Right ventricle myocardium superior (tissue), 1 donor: ENCODE measurements at regions not wholly inside any gene's neighbourhood (a gene's known extent, or its start where the extent isn't known, plus 50 kb on each side); places are given as distances from the start of the nearest gene placed in this dataset.
A peak's percentile ranks its signal among the peaks of the same experiment; 100 is the strongest.

Source experiments
- ATAC-seq: fragments of 200-7000 bp; cut with Tn5 transposase; one replicate; pipeline ENCODE4 v1.9.1; 2020; ENCODE audit warnings: mild to moderate bottlenecking; ENCODE audit not compliant: poor library complexity
- DNase-seq: peaks from one replicate; pipeline ENCODE4 v3.0.0-alpha.2; 2020
- intact Hi-C: fragments of 100-400 bp; cut with DNase I; formaldehyde crosslinking; loops from one replicate; pipeline ENCODE4 v1.11.2; 2022
- donor health status: DM: no; HTN: yes; CAD: no; lungs with severe emphysema.

DNA sequence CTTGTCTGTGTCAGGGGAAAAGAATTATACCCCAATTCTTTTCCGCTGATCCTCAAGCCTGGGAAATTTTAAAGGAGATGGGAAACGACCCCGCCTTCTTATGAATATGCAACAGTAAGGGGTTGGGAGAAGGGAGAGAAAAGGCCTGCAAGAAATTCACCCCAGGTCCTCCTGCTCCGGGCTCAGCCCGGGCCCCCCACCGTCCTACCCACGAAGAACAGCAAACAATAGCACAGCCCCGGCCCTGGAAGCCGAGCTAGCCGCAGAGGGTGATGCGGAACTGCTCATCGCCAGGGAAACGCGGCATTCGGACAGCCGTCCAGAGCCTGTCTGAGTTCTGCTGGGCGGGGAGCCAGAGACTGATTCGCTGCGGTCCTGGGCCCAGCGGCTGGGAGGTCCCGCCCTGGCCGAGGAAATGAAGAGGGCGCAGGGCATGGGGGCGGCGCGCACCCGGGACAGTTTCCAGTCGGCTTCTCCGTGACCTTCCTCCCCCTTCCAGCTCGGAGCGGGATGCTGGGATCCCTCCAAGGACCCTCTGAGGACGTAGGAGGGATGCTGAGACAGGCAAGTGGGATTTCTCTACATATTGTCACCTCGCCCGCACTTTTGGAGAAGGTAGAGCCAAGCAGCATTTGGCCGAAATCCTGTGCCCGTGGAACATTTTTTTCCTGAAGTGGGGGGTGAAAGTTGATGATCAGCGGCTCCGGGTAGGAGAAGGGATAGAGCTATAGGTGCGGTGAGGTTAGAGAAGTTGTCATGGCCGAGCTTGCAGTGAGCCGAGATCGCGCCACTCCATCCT is 82.3 kb upstream of the C1QTNF9B start:
- intact Hi-C loops = no loop called here
- peak; percentile 95 for ATAC-seq
- peak; percentile 88 for DNase-seq

GRCh38 chr13:23980160-23980551 is 82.9 kb upstream of the C1QTNF9B start:
- DNase-seq (peak; percentile 91), ATAC-seq (peak; percentile 95)
- intact Hi-C loops = no loop called here

GRCh38 chr13:23983671-23984070 is 86.4 kb upstream of the C1QTNF9B start:
- no peak for DNase-seq
- intact Hi-C loops = no loop called here
- ATAC-seq = no peak

- ATAC-seq (no peak), DNase-seq (no peak)
- intact Hi-C loops = no loop called here
Measured at GRCh38 chr13:23984546-23984945, 87.2 kb upstream of the C1QTNF9B start.

- ATAC-seq = no peak
- DNase-seq = no peak
- intact Hi-C loops = no loop called here
Measured at GRCh38 chr13:23985060-23985459, 87.8 kb upstream of the C1QTNF9B start.

- intact Hi-C loops = no loop called here
- ATAC-seq = no peak
- no peak for DNase-seq
Measured at GRCh38 chr13:23985839-23986238, 88.5 kb upstream of the C1QTNF9B start.

DNA sequence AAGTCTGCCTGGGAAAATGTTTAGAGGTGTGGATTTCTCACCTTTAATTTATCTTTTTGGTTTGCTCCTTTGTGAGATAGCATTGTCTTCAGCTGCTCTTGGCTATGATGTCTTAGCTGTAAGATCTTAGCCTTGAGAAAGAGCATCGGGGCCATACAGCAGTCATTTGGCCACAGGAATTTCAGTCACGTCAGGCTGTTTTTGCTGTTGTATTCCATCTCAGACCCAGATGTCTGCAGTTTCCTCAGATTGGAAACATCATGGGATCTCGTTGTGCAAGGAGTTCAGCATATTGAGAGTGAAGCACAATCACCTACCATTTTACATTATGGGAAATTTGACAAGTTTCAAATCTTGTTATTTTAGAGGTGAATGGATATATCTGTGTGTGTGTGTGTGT is 89.3 kb upstream of the C1QTNF9B start:
- intact Hi-C loops = no loop called here
- ATAC-seq (no peak), DNase-seq (no peak)

DNA sequence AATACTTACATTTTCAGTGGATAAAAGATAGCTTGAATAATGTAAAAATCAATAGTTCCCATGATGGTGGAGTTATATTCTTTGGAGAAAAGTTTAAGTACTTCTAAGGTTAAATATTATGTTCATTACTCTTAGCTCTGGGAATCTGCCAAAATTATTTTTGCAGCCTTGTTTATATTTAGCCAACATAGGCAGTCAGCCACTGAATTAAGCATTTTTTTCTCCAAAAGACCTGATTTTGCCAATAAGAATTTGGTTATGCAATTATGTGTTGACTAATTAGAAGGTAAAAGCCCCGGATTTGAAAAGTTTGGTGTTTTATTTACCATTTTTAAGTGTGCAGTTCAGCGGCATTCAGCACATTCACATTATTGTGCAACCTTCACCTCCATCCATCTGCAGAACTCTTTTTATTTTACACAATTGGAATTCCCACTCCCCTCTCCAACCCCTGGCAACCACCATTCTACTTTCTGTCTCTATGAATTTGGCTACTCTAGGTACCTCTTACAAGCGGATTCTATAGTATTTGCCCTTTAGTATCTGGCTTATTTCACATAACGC is 90.1 kb upstream of the C1QTNF9B start:
- DNase-seq (no peak), ATAC-seq (no peak)
- intact Hi-C loops = no loop called here

DNA sequence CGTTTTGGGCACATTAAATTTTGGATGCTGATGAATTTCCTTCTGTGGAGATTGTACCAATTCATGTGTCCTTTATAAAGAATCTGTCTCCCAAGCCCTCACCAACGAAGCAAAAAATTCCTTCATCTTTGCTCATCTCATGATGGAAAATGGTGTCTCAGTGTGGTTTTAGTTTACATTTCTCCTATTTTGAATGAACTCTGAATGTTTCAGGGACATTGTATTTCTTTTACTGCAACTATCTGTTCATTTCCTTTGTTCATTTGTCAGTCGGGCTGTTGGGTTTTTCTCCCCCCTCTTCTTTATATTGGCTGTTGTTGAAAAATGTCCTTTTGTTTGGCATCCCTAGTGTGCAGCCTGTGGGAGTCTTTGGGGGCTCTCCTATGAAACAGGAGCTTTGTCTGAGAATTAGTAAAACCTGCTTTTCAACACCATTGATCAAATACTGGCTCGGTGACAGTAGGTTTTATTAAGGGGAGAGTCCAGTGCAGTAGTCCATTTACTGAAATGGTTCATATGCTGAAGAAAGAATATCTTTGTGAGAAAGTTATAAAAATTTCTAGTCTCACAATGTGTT is 91.3 kb upstream of the C1QTNF9B start:
- intact Hi-C loops = no loop called here
- ATAC-seq (no peak), DNase-seq (no peak)

DNA sequence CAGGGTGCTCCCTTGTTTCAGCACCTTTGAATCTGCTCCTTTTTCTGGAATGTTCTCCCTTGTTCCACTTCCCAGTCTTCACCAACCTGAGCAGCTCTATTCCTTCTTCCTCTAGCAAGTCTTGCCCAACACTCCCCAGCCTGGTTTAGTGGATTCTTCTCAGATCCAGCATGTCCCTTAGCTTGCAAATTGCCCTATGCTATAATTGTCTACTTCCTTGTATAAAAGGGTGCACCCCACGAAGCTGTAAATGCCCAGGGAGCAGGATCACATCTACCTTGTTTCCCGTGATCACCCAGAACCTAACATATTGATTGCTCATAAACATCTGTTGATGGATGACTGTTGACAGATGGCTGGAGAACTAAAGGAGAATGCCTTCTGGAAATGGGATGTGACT is 93.2 kb upstream of the C1QTNF9B start:
- no peak for DNase-seq
- intact Hi-C loops = no loop called here

GRCh38 chr13:23991119-23991518 is 93.8 kb upstream of the C1QTNF9B start:
- intact Hi-C loops = no loop called here
- ATAC-seq (no peak), DNase-seq (no peak)

More for the DNA sequence above, 93.2 kb upstream of the C1QTNF9B start:
- ATAC-seq = no peak

DNA sequence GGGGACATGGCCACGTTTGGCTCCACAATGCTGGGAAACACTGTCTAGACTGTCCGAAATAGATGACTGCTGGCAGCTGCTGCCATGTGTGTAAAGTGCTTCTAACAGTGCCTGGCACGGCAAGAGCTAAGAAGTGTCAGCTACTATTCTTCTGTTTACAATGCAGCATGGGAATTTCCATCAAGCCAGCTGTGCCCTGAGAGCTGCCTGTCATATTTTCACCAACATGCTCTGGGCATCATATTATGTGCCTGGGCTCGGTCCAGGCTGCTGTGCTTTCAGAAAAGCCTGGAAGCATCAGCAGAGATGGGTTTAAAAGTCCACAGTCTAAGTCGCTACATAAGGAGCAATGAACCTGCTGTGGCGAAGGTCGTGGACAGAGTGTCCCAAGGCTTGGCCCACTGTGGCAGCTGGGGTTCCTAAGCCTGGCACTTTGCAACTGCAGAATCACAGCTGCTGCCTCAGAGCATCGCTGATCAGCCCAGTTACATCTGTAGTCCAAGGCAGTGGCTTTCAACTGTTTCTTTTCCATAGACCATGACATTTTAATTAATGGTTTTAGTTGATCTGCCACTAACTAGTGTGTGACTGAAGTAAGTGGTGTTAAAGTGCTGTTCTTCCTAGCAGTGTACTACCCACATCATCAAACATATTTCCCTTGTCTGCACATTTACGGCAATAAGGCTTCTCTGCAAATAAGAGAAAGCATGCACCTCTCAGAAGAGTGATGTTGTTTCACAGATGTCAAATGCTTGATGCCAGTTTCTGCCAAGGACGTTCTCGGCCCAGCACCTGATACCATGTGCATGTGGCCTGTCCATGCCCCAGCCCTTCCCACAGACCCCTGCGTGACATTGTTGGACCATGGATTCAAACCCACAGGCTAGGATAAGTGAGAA is 95.7 kb upstream of the C1QTNF9B start:
- peak; percentile 75 for ATAC-seq
- intact Hi-C loops = no loop called here

DNA sequence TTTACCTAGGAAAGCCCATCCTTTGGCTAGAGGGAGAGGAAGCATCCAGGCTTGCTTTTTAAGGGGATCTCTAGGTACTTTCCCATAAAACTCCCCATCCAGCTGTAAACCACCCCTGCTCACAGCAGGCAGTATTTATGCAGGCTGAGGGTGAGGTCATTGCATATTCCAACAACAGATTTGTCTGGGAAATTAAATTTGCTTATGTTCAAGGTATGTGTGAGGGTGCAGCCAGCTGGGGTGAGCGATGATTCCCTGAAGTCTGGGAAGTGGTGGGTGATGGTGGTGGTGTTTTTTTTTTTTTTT is 96.3 kb upstream of the C1QTNF9B start:
- DNase-seq (no peak), ATAC-seq (no peak)
- intact Hi-C loops = no loop called here

More for the DNA sequence above, 95.7 kb upstream of the C1QTNF9B start:
- no peak for DNase-seq

GRCh38 chr13:23995283-23996073 is 98.2 kb upstream of the C1QTNF9B start:
- ATAC-seq = peak; percentile 36
- no peak for DNase-seq
- intact Hi-C loops = no loop called here

DNA sequence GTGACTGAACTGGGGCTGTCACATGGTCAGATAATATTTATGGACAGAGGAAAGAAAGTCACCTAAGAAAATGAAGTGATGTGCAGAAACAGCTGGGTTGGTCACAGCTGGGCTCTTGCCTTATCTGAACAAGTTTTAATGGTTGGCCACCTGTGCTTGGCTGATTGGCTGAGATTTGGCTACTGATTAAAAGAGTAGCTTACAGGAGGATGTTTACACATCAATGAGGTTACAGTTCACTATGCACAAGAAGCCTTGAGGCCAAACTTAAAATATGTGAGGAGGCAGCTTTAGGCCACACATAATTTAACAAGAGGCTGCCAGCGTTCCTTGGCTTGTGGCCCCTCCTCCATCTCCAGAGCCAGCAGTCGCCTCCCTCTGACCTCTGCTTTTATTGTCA is 99.2 kb upstream of the C1QTNF9B start:
- intact Hi-C loops = no loop called here
- DNase-seq (no peak), ATAC-seq (no peak)

GRCh38 chr13:23999424-23999823 is 102.1 kb upstream of the C1QTNF9B start:
- DNase-seq (no peak), ATAC-seq (no peak)
- intact Hi-C loops = no loop called here

DNA sequence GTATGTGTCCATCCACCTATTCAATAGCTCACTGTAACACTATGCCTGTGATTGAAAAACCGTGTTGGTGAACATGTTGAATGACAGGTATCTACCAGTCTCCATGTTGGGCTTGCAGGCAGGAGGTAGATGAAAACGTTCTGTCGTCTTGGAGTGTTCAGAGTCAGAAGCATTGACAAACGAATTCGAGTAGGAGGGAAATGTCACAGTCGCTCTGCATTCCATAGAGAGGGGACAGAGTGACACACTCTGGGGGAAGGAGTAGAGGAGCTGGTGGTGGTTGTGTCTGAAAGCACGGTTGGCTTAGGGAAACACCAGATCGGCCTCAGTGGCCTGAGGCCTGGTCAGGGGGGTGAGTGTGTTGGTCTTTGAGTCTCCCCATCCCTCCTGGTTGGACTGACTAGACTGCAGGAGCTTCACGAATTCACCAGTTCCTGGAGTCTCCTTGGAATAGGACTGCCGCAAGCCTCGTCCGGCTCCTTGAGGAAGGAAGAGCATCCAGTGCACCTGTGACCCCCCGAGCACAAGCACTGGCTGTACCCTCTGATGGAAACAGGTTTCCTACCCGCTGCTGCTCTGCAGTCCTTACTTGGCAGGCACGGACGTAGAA is 105.0 kb upstream of the C1QTNF9B start:
- ATAC-seq (no peak), DNase-seq (no peak)
- intact Hi-C loops = no loop called here

- intact Hi-C loops = no loop called here
- DNase-seq (no peak), ATAC-seq (no peak)
Measured at GRCh38 chr13:24004142-24004899, 107.0 kb upstream of the C1QTNF9B start.
